HepG2 (cell line): ENCODE measurements at regions not wholly inside any gene's neighbourhood (a gene's known extent, or its start where the extent isn't known, plus 50 kb on each side); places are given as distances from the start of the nearest gene placed in this dataset.

Source experiments
- ATF6 ChIP-seq: sonication (generic); formaldehyde crosslinking; conservative IDR thresholded peaks from 2 replicates; pipeline ENCODE4 v1.4.0; 2020; ENCODE audit warnings: missing genetic modification reagents
- CCDC6 ChIP-seq: sonication (generic); formaldehyde crosslinking; IDR thresholded peaks from 2 replicates; pipeline ENCODE4 v1.8.1; 2022; ENCODE audit warnings: mild to moderate bottlenecking, missing genetic modification reagents, moderate library complexity
- MLX ChIP-seq: IDR thresholded peaks from 2 replicates; pipeline ENCODE4 v1.6.1; 2016
- NFKB2 ChIP-seq: sonication (generic); formaldehyde crosslinking; IDR thresholded peaks from 2 replicates; pipeline ENCODE4 v1.4.0; 2020; ENCODE audit warnings: missing genetic modification reagents, borderline replicate concordance
- RAD21 ChIP-seq: fragments of 450-650 bp; formaldehyde crosslinking; IDR thresholded peaks from 2 replicates; pipeline ENCODE4 v1.5.0; 2020; ENCODE audit warnings: mild to moderate bottlenecking
- REL ChIP-seq: sonication (generic); formaldehyde crosslinking; conservative IDR thresholded peaks from 2 replicates; pipeline ENCODE4 v1.8.0; 2022; ENCODE audit warnings: mild to moderate bottlenecking, missing genetic modification reagents, moderate library complexity
- SMC3 ChIP-seq: IDR thresholded peaks from 2 replicates; pipeline ENCODE4 v1.6.1; 2011; ENCODE audit warnings: low read length, improper control_type of control experiment
- THAP11 ChIP-seq: IDR thresholded peaks from 2 replicates; pipeline ENCODE4 v1.6.1; 2016; ENCODE audit warnings: missing biosample characterization, missing genetic modification reagents
- YEATS4 ChIP-seq: sonication (generic); formaldehyde crosslinking; IDR thresholded peaks from 2 replicates; pipeline ENCODE4 v1.4.0; 2020; ENCODE audit warnings: missing genetic modification reagents, borderline replicate concordance
- ZBTB25 ChIP-seq: IDR thresholded peaks from 2 replicates; pipeline ENCODE4 v1.6.1; 2018; ENCODE audit warnings: missing genetic modification reagents
- ZNF407 ChIP-seq: sonication (generic); formaldehyde crosslinking; IDR thresholded peaks from one replicate; pipeline ENCODE4 v1.5.1; 2020; ENCODE audit warnings: mild to moderate bottlenecking, missing genetic modification reagents; ENCODE audit errors: not compliant biosample characterization
- ZNF501 ChIP-seq: sonication (generic); formaldehyde crosslinking; IDR thresholded peaks from 2 replicates; pipeline ENCODE4 v1.5.1; 2020; ENCODE audit warnings: mild to moderate bottlenecking, moderate library complexity, missing genetic modification reagents
- ZNF512 ChIP-seq: sonication (generic); formaldehyde crosslinking; IDR thresholded peaks from 2 replicates; pipeline ENCODE4 v1.4.0; 2020; ENCODE audit warnings: mild to moderate bottlenecking, missing genetic modification reagents
- ZNF768 ChIP-seq: sonication (generic); formaldehyde crosslinking; IDR thresholded peaks from 2 replicates; pipeline ENCODE4 v1.4.0; 2020; ENCODE audit warnings: missing genetic modification reagents
- ZUFSP ChIP-seq: sonication (generic); formaldehyde crosslinking; IDR thresholded peaks from 2 replicates; pipeline ENCODE4 v1.9.0; 2021; ENCODE audit warnings: missing genetic modification reagents, mild to moderate bottlenecking, borderline replicate concordance

- TF ChIP-seq YEATS4 (CRISPR knock-in tag) (no peak), ZNF501 (CRISPR knock-in tag) (peak; percentile 37; the same call in 1 of the 2 replicates), ZNF407 (CRISPR knock-in tag) (no peak), NFKB2 (CRISPR knock-in tag) (no peak), MLX (CRISPR knock-in tag) (no peak), ZBTB25 (CRISPR knock-in tag) (0 out of 2 replicates have a peak, but pooled peaks have one; percentile 43), ZUFSP (CRISPR knock-in tag) (no peak), ATF6 (CRISPR knock-in tag) (0 out of 2 replicates have a peak, but pooled peaks have one; percentile 46), ZNF512 (no peak), REL (CRISPR knock-in tag) (no peak), ZNF768 (CRISPR knock-in tag) (no peak), CCDC6 (CRISPR knock-in tag) (no peak), RAD21 (CRISPR knock-in tag) (peak; percentile 93), THAP11 (CRISPR knock-in tag) (no peak), SMC3 (peak; percentile 99)
Measured at GRCh38 chr6:142692942-142693341, 252.0 kb downstream of the HIVEP2 start (continued).
